Fibroblast of skin of back (primary cell): ENCODE measurements at regions not wholly inside any gene's neighbourhood (a gene's known extent, or its start where the extent isn't known, plus 50 kb on each side); places are given as distances from the start of the nearest gene placed in this dataset.

Source experiments
- DNase-seq: peaks from one replicate; pipeline ENCODE4 v3.0.0-alpha.2; 2013

GRCh38 chr7:80403686-80404241 lies 108.1 kb downstream of the GNAT3 start:
- peak; percentile 41 for DNase-seq

- no peak for DNase-seq
Measured at GRCh38 chr7:80401708-80402107, 110.2 kb downstream of the GNAT3 start.

GRCh38 chr7:80393786-80394185 lies 118.1 kb downstream of the GNAT3 start:
- DNase-seq: no peak

GRCh38 chr7:80392229-80393169 lies 119.4 kb downstream of the GNAT3 start:
- DNase-seq: peak; percentile 43

- no peak for DNase-seq
Measured at GRCh38 chr7:80387634-80388193, 124.2 kb downstream of the GNAT3 start.

- DNase-seq: peak; percentile 45
Measured at GRCh38 chr7:80386686-80387085, 125.2 kb downstream of the GNAT3 start.

GRCh38 chr7:80385508-80385907 lies 126.4 kb downstream of the GNAT3 start:
- DNase-seq: no peak

GRCh38 chr7:80380957-80381356 lies 130.9 kb downstream of the GNAT3 start:
- DNase-seq: peak; percentile 8

GRCh38 chr7:80379034-80379982 lies 132.6 kb downstream of the GNAT3 start:
- DNase-seq: peak; percentile 81

- DNase-seq: no peak
Measured at GRCh38 chr7:80374321-80374720, 137.5 kb downstream of the GNAT3 start.

- no peak for DNase-seq
Measured at GRCh38 chr7:80373429-80374032, 138.3 kb downstream of the GNAT3 start.

GRCh38 chr7:80372415-80372814 lies 139.4 kb downstream of the GNAT3 start:
- peak; percentile 88 for DNase-seq

- DNase-seq: no peak
Measured at GRCh38 chr7:80370587-80370986, 141.3 kb downstream of the GNAT3 start.

- no peak for DNase-seq
Measured at GRCh38 chr7:80369321-80369720, 142.5 kb downstream of the GNAT3 start.

GRCh38 chr7:80362677-80363076 lies 149.2 kb downstream of the GNAT3 start:
- DNase-seq: peak; percentile 47

- peak; percentile 8 for DNase-seq
Measured at GRCh38 chr7:80362010-80362618, 149.8 kb downstream of the GNAT3 start.

- no peak for DNase-seq
Measured at GRCh38 chr7:80359476-80359875, 152.4 kb downstream of the GNAT3 start.

GRCh38 chr7:80359029-80359428 lies 152.8 kb downstream of the GNAT3 start:
- no peak for DNase-seq

- no peak for DNase-seq
Measured at GRCh38 chr7:80357530-80357929, 154.3 kb downstream of the GNAT3 start.

GRCh38 chr7:80350430-80350829 lies 161.4 kb downstream of the GNAT3 start:
- no peak for DNase-seq

- DNase-seq: no peak
Measured at GRCh38 chr7:80348223-80348622, 163.6 kb downstream of the GNAT3 start.

- DNase-seq: peak; percentile 8
Measured at GRCh38 chr7:80347173-80347572, 164.7 kb downstream of the GNAT3 start.
